Osteoblast (primary cell): ENCODE measurements at regions not wholly inside any gene's neighbourhood (a gene's known extent, or its start where the extent isn't known, plus 50 kb on each side); places are given as distances from the start of the nearest gene placed in this dataset.

Experiments used
- DNase-seq: peaks from one replicate; pipeline ENCODE4 v3.0.0; 2011; ENCODE audit warnings: low spot score, mixed read lengths; ENCODE audit not compliant: insufficient read length; ENCODE audit errors: missing footprints
- H2AFZ ChIP-seq: 2 replicates; pipeline ENCODE4 v1.6.0; 2011; ENCODE audit warnings: mild to moderate bottlenecking, low read length
- H3K27ac ChIP-seq: 2 replicates; pipeline ENCODE4 v1.5.1; 2011; ENCODE audit warnings: mild to moderate bottlenecking, low read depth, low read length, moderate library complexity
- H3K27me3 ChIP-seq: 2 replicates; pipeline ENCODE4 v1.6.0; 2012; ENCODE audit warnings: mild to moderate bottlenecking, control low read depth, inconsistent platforms, low read length, moderate library complexity; ENCODE audit not compliant: insufficient read depth
- H3K36me3 ChIP-seq: 2 replicates; pipeline ENCODE4 v1.5.1; 2011; ENCODE audit warnings: mild to moderate bottlenecking, low read length, control low read depth, moderate library complexity; ENCODE audit not compliant: insufficient read depth
- H3K4me1 ChIP-seq: 2 replicates; pipeline ENCODE4 v1.5.1; 2011; ENCODE audit warnings: mild to moderate bottlenecking, low read length, control low read depth, moderate library complexity; ENCODE audit not compliant: insufficient read depth
- H3K4me2 ChIP-seq: 2 replicates; pipeline ENCODE4 v1.6.0; 2011; ENCODE audit warnings: mild to moderate bottlenecking, low read length; ENCODE audit not compliant: insufficient read depth
- H3K4me3 ChIP-seq: fragments of 200-600 bp; sonication (generic); 3 replicates; pipeline ENCODE4 v1.5.1; 2012; ENCODE audit warnings: mild to moderate bottlenecking, low read length, inconsistent platforms; ENCODE audit not compliant: insufficient read depth
- H3K79me2 ChIP-seq: 2 replicates; pipeline ENCODE4 v1.6.0; 2012; ENCODE audit warnings: mild to moderate bottlenecking, low read length, control low read depth, inconsistent platforms; ENCODE audit not compliant: insufficient read depth
- H3K9me3 ChIP-seq: 2 replicates; pipeline ENCODE4 v1.5.1; 2011; ENCODE audit warnings: low read depth, low read length, control low read depth
- H4K20me1 ChIP-seq: 2 replicates; pipeline ENCODE4 v1.6.0; 2012; ENCODE audit warnings: mild to moderate bottlenecking, low read length, control low read depth; ENCODE audit not compliant: insufficient read depth
- TF ChIP-seq, protein P1 (sequence below): IDR thresholded peaks from 2 replicates; pipeline ENCODE4 v1.5.1; 2011; ENCODE audit warnings: mild to moderate bottlenecking, low read depth, low read length, moderate library complexity; ENCODE audit errors: extremely low read depth

DNA sequence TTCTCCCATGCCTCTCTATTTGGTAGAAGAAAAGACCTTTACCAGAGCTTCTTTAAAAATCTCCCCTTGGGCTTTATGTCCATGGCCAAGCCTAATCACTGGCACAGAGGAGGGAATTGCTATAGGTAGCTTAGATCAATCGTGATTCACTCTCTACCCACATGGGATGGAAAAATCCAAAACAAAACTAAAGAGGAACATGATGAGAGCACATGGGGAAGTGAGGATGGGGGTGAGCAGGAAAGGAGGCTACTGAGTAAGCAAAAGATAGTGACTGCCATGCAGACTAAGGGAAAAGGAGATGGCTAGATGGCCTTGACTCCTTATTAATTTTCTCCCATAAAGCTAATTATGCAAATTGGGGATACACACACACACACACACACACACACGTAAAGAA lies 201.2 kb downstream of the HS3ST3A1 start:
- Histone ChIP-seq H3K4me2 (no peak overlapping the region), H3K4me1 (no peaks in the 10 kb centered on the region), H3K79me2 (no peaks in the 10 kb centered on the region), H3K27ac (no peak overlapping the region), H3K27me3 (no peaks in the 10 kb centered on the region), H3K4me3 (no peak overlapping the region), H3K36me3 (no peaks in the 10 kb centered on the region), H2AFZ (no peak overlapping the region), H4K20me1 (no peaks in the 10 kb centered on the region), H3K9me3 (no peaks in the 10 kb centered on the region)
- DNase-seq, result peak; percentile 52
- TF ChIP-seq, protein P1, sequence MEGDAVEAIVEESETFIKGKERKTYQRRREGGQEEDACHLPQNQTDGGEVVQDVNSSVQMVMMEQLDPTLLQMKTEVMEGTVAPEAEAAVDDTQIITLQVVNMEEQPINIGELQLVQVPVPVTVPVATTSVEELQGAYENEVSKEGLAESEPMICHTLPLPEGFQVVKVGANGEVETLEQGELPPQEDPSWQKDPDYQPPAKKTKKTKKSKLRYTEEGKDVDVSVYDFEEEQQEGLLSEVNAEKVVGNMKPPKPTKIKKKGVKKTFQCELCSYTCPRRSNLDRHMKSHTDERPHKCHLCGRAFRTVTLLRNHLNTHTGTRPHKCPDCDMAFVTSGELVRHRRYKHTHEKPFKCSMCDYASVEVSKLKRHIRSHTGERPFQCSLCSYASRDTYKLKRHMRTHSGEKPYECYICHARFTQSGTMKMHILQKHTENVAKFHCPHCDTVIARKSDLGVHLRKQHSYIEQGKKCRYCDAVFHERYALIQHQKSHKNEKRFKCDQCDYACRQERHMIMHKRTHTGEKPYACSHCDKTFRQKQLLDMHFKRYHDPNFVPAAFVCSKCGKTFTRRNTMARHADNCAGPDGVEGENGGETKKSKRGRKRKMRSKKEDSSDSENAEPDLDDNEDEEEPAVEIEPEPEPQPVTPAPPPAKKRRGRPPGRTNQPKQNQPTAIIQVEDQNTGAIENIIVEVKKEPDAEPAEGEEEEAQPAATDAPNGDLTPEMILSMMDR, result no peak

DNA sequence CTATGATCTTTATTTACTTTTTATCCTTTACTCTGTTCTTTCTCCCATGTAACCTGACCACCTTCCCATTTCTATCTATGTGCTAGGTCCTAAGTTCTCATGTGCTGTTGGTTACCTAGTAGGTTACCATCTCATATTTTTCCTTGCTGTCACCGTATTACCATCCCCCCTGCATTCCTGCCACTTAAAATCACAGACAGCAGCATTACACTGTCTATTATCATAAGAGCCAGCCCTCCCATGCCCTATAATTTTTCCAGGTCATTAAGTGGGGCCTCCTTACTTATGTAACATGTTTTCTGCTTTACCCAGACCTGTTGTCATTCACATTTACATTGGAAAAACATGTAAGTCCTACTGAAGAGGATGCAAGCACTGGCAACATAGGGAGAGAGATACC lies 202.9 kb downstream of the HS3ST3A1 start:
- TF ChIP-seq, protein P1, result no peak

DNA sequence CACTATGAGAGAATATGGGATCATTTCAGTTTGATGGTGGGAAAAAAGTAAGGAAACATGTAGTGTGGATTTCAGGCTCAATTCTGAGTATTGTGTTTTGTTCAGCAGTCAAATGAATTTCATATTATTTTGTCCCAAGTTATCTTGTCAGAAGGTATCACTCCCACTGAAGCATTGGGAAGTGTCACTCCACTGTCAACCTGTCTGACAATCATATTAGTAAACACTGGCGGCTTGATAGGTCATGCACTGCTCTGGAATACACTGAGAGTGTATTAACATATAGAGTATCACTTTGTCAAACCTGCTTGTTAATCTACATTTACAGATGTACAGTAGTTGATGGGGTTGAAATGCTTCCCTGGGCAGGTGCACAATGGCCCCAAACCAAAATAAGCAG lies 203.6 kb downstream of the HS3ST3A1 start:
- H3K4me1 ChIP-seq, result peaks cover 13% of the 10 kb centered on the region
- TF ChIP-seq, protein P1, result no peak
- no peaks in the 10 kb centered on the region for H3K79me2 ChIP-seq
- H3K9me3 ChIP-seq, result no peaks in the 10 kb centered on the region
- no peak for DNase-seq
- H3K36me3 ChIP-seq, result no peaks in the 10 kb centered on the region
- no peaks in the 10 kb centered on the region for H4K20me1 ChIP-seq
- no peak overlapping the region for H3K27ac ChIP-seq
- no peak overlapping the region for H3K4me2 ChIP-seq
- H3K4me3 ChIP-seq, result no peak overlapping the region
- no peaks in the 10 kb centered on the region for H3K27me3 ChIP-seq
- H2AFZ ChIP-seq, result no peak overlapping the region

More for the DNA sequence above, 202.9 kb downstream of the HS3ST3A1 start:
- H3K27me3 ChIP-seq, result no peaks in the 10 kb centered on the region
- no peak for DNase-seq
- H2AFZ ChIP-seq, result no peak overlapping the region
- H3K4me2 ChIP-seq, result no peak overlapping the region
- H3K79me2 ChIP-seq, result no peaks in the 10 kb centered on the region
- no peak overlapping the region for H3K4me3 ChIP-seq
- no peaks in the 10 kb centered on the region for H3K9me3 ChIP-seq
- H3K27ac ChIP-seq, result no peak overlapping the region
- no peaks in the 10 kb centered on the region for H4K20me1 ChIP-seq
- peaks cover 10% of the 10 kb centered on the region for H3K4me1 ChIP-seq
- H3K36me3 ChIP-seq, result no peaks in the 10 kb centered on the region

DNA sequence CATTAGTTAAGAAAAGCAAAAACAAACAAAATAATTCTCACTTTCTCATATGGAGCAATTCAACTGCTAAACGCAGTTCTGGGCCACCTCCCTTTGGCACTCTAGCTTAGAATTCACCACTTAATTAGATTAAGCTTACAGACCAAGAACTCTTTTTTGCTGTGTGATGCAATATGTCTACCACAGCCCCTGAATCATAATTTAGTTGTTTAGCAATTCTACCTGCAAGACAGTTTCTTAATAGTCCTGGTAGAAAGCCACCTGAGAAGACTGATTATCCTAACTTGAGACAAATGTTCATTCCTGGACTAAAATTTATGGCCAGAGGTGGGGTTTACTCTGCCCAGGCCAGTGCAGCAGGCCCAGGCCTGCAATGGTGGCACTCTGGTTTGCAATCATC lies 205.9 kb downstream of the HS3ST3A1 start:
- TF ChIP-seq, protein P1, result no peak
- H3K4me2 ChIP-seq, result no peak overlapping the region
- no peak overlapping the region for H2AFZ ChIP-seq

More for the DNA sequence above, 205.9 kb downstream of the HS3ST3A1 start:
- Histone ChIP-seq H3K27me3 (no peaks in the 10 kb centered on the region), H3K9me3 (no peaks in the 10 kb centered on the region), H3K36me3 (no peaks in the 10 kb centered on the region), H3K4me1 (peaks cover 13% of the 10 kb centered on the region), H3K27ac (peak overlapping the region; percentile 43), H4K20me1 (no peaks in the 10 kb centered on the region), H3K4me3 (no peak overlapping the region), H3K79me2 (no peaks in the 10 kb centered on the region)
- DNase-seq, result no peak
